ENCODE measurements at regions not wholly inside any gene's neighbourhood (a gene's known extent, or its start where the extent isn't known, plus 50 kb on each side); places are given as distances from the start of the nearest gene placed in this dataset.

DNA sequence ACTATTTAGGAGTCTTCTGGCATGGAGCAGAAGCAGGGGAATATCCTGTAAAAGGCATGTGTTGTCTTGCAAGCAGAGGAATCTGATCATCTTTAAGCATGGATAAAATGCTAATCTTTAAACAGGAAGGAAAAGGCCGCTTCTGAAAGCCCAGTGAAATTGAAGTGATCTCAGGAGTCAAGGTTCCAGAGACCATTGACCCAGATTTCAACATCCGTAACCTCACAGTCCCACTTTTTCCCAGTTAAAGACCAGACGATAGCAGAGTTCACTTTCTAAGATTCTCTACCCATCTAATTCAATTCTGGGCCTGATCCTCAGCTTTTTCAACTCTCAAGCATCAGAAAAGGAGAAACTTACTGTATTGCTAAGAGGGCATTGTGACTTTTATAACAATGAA is 332.2 kb upstream of the LRP1B start:
- H4K20me1 ChIP-seq (replicated peaks in 1 of 2; ENCODE audit: control insufficient read depth in 1 of 2, insufficient read depth in 2 of 2, low read length in 2 of 2) = no peaks in the 10 kb centered on the region
- H2BK12ac ChIP-seq (ENCODE audit: low read depth, low read length) = no peak overlapping the region
- H3K27ac ChIP-seq (ENCODE audit: low read depth, low read length) = no peak overlapping the region
- H3K23me2 ChIP-seq (ENCODE audit: low read depth, low read length) = no peaks in the 10 kb centered on the region
- no peaks in the 10 kb centered on the region for H3K79me1 ChIP-seq (ENCODE audit: low read depth, low read length)
- DNase-seq (ENCODE audit: low read depth in 1 of 2, low spot score in 2 of 2) (no peak), FAIRE-seq (no peak)
- H3K4ac ChIP-seq (replicated peaks; ENCODE audit: insufficient read length, low read depth, low read length) = no peak overlapping the region
- CTCF ChIA-PET (ENCODE audit: partially characterized antibody) = no interaction called here
- H4K91ac ChIP-seq (replicated peaks; ENCODE audit: insufficient read length, low read length) = no peak overlapping the region
- H2BK15ac ChIP-seq (ENCODE audit: low read length) = no peak overlapping the region
- H2BK5ac ChIP-seq (ENCODE audit: low read depth, low read length) = no peak overlapping the region
- no peaks in the 10 kb centered on the region for H3K27me3 ChIP-seq (replicated peaks in 1 of 4; ENCODE audit: control insufficient read depth in 3 of 4, extremely low read depth in 1 of 4, insufficient read depth in 3 of 4, low read length in 3 of 4)
- H3K4me2 ChIP-seq (ENCODE audit: insufficient read depth in 1 of 2, low read depth in 2 of 2, low read length in 2 of 2) = no peak overlapping the region
- H3K56ac ChIP-seq (replicated peaks; ENCODE audit: insufficient read length, low read depth, low read length) = no peak overlapping the region
- no peak overlapping the region for H2BK120ac ChIP-seq (replicated peaks; ENCODE audit: low read depth, low read length)
- H4K8ac ChIP-seq (ENCODE audit: extremely low read depth, insufficient read depth, low read length) = no peak overlapping the region
- TF ChIP-seq TCF12 (IDR thresholded peaks at IDR 0.05; ENCODE audit: low read depth, low read length) = no peak
- TF ChIP-seq PHF8 (conservative IDR thresholded peaks at IDR 0.05; ENCODE audit: low read depth, low read length) = no peak
- TF ChIP-seq, protein P1, sequence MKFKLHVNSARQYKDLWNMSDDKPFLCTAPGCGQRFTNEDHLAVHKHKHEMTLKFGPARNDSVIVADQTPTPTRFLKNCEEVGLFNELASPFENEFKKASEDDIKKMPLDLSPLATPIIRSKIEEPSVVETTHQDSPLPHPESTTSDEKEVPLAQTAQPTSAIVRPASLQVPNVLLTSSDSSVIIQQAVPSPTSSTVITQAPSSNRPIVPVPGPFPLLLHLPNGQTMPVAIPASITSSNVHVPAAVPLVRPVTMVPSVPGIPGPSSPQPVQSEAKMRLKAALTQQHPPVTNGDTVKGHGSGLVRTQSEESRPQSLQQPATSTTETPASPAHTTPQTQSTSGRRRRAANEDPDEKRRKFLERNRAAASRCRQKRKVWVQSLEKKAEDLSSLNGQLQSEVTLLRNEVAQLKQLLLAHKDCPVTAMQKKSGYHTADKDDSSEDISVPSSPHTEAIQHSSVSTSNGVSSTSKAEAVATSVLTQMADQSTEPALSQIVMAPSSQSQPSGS (IDR thresholded peaks at IDR 0.05; ENCODE audit: low read length) = no peak
- no peaks in the 10 kb centered on the region for H3K79me2 ChIP-seq (ENCODE audit: control insufficient read depth in 1 of 2, insufficient read depth in 2 of 2, low read length in 2 of 2)
- no peak overlapping the region for H3K14ac ChIP-seq (ENCODE audit: insufficient read length)
- H3K9me3 ChIP-seq (ENCODE audit: insufficient read depth in 2 of 2, low read depth in 1 of 2, low read length in 1 of 2) = no peaks in the 10 kb centered on the region
- H2AK5ac ChIP-seq (ENCODE audit: low read depth, low read length) = no peak overlapping the region
- no peak overlapping the region for H2AFZ ChIP-seq (ENCODE audit: low read length)
- H3K9ac ChIP-seq (replicated peaks in 1 of 4; ENCODE audit: extremely low read depth in 1 of 4, low read depth in 3 of 4, low read length in 3 of 4) = no peak overlapping the region
- H2BK20ac ChIP-seq (ENCODE audit: low read length) = no peak overlapping the region
- no peaks in the 10 kb centered on the region for H3K4me1 ChIP-seq (replicated peaks in 1 of 4; ENCODE audit: control insufficient read depth in 3 of 4, insufficient read depth in 4 of 4, low read length in 3 of 4)
- H4K5ac ChIP-seq (ENCODE audit: insufficient read length, low read depth, low read length) = no peak overlapping the region
- POLR2A ChIA-PET (ENCODE audit: partially characterized antibody) = no interaction called here
- no peak overlapping the region for H3K4me3 ChIP-seq (ENCODE audit: extremely low read depth in 1 of 4, insufficient read depth in 2 of 4, low read depth in 3 of 4, low read length in 4 of 4)
- H3K36me3 ChIP-seq (ENCODE audit: control insufficient read depth in 2 of 4, insufficient read depth in 4 of 4, low read length in 3 of 4) = no peaks in the 10 kb centered on the region
- WGBS, 2 experiments (ENCODE audit: extremely low coverage in 1 of 2, insufficient coverage in 1 of 2, insufficient read length in 1 of 2, insufficient replicate concordance in 2 of 2, low coverage in 1 of 2, low lambda C conversion rate in 2 of 2, missing lambda C conversion rate in 1 of 2) = 87% methylated on average over 3 of the region's 3 CpGs; no CpG with 5 or more reads in 1 of the 2 experiments
- no peak overlapping the region for H3K18ac ChIP-seq (ENCODE audit: extremely low read depth, low read length)
- H3K23ac ChIP-seq (ENCODE audit: insufficient read length) = no peak overlapping the region

Measured in H1 (cell line).